ENCODE measurements at regions not wholly inside any gene's neighbourhood (a gene's known extent, or its start where the extent isn't known, plus 50 kb on each side); places are given as distances from the start of the nearest gene placed in this dataset.

GRCh38 chr2:15830937-15831549, 109.3 kb upstream of the MYCN start:
- H3K27ac ChIP-seq: no peak overlapping the region
- H3K9me3 ChIP-seq: no peaks in the 10 kb centered on the region
- H3K4me1 ChIP-seq: no peaks in the 10 kb centered on the region
- H3K27me3 ChIP-seq: no peaks in the 10 kb centered on the region
- TF ChIP-seq CTCF (IDR thresholded peaks at IDR 0.05 in 4 of 5, conservative IDR thresholded peaks at IDR 0.05 in 1 of 5): no peak
- no peak for TF ChIP-seq POLR2A (IDR thresholded peaks at IDR 0.05)
- H3K36me3 ChIP-seq: no peaks in the 10 kb centered on the region
- in situ Hi-C loops (cut with MboI; ENCODE audit: low sequenced_read_pairs in 4 of 4): no loop called here
- DNase-seq: no peak
- H3K4me3 ChIP-seq: no peak overlapping the region
- intact Hi-C loops (cut with DNase I; ENCODE audit: low total_unique reads): no loop called here
- no peak for ATAC-seq

GRCh38 chr2:15832030-15832709, 108.2 kb upstream of the MYCN start:
- no peak overlapping the region for H3K27ac ChIP-seq
- no peak for DNase-seq
- H3K36me3 ChIP-seq: no peaks in the 10 kb centered on the region
- H3K4me3 ChIP-seq: no peak overlapping the region
- TF ChIP-seq POLR2A (IDR thresholded peaks at IDR 0.05): no peak
- TF ChIP-seq CTCF (IDR thresholded peaks at IDR 0.05 in 4 of 5, conservative IDR thresholded peaks at IDR 0.05 in 1 of 5): no peak
- no peaks in the 10 kb centered on the region for H3K27me3 ChIP-seq
- intact Hi-C loops (cut with DNase I; ENCODE audit: low total_unique reads): no loop called here
- H3K4me1 ChIP-seq: no peaks in the 10 kb centered on the region
- ATAC-seq: no peak
- in situ Hi-C loops (cut with MboI; ENCODE audit: low sequenced_read_pairs in 4 of 4): no loop called here
- H3K9me3 ChIP-seq: no peaks in the 10 kb centered on the region

GRCh38 chr2:15832849-15833680, 107.3 kb upstream of the MYCN start:
- no peaks in the 10 kb centered on the region for H3K36me3 ChIP-seq
- TF ChIP-seq CTCF (IDR thresholded peaks at IDR 0.05 in 4 of 5, conservative IDR thresholded peaks at IDR 0.05 in 1 of 5) (no peak), POLR2A (IDR thresholded peaks at IDR 0.05) (no peak)
- ATAC-seq (no peak), DNase-seq (no peak)
- intact Hi-C loops (cut with DNase I; ENCODE audit: low total_unique reads) (no loop called here), in situ Hi-C loops (cut with MboI; ENCODE audit: low sequenced_read_pairs in 4 of 4) (no loop called here)
- no peaks in the 10 kb centered on the region for H3K27me3 ChIP-seq
- H3K9me3 ChIP-seq: no peaks in the 10 kb centered on the region
- no peak overlapping the region for H3K4me3 ChIP-seq
- H3K4me1 ChIP-seq: no peaks in the 10 kb centered on the region
- no peak overlapping the region for H3K27ac ChIP-seq

GRCh38 chr2:15833731-15834130, 106.6 kb upstream of the MYCN start:
- Histone ChIP-seq H3K4me3 (no peak overlapping the region), H3K4me1 (no peaks in the 10 kb centered on the region), H3K36me3 (no peaks in the 10 kb centered on the region), H3K27ac (no peak overlapping the region), H3K9me3 (no peaks in the 10 kb centered on the region), H3K27me3 (no peaks in the 10 kb centered on the region)
- TF ChIP-seq POLR2A (IDR thresholded peaks at IDR 0.05) (no peak), CTCF (IDR thresholded peaks at IDR 0.05 in 4 of 5, conservative IDR thresholded peaks at IDR 0.05 in 1 of 5) (no peak)
- in situ Hi-C loops (cut with MboI; ENCODE audit: low sequenced_read_pairs in 4 of 4): no loop called here
- intact Hi-C loops (cut with DNase I; ENCODE audit: low total_unique reads): no loop called here
- ATAC-seq: no peak
- DNase-seq: no peak
